Stimulated activated CD4-positive, alpha-beta T cell treated with anti-CD3 and anti-CD28 coated beads, TNF-alpha, amount 100 ng/mL, for 24 hours (primary cell): ENCODE measurements at regions not wholly inside any gene's neighbourhood (a gene's known extent, or its start where the extent isn't known, plus 50 kb on each side); places are given as distances from the start of the nearest gene placed in this dataset.

Source experiments
- DNase-seq, 3 experiments: peaks; one replicate each; pipeline ENCODE4 v3.0.0-alpha.2; 2020; ENCODE audit warnings: low read depth in 3 of 3

- DNase-seq, result no peak
Observed at GRCh38 chr4:13054420-13054970, 429.6 kb downstream of the RAB28 start.

GRCh38 chr4:13047591-13047990 is 436.5 kb downstream of the RAB28 start:
- no peak for DNase-seq

- no peak for DNase-seq
Observed at GRCh38 chr4:13036841-13037240, 447.3 kb downstream of the RAB28 start.

GRCh38 chr4:13032936-13033335 is 451.2 kb downstream of the RAB28 start:
- no peak for DNase-seq

GRCh38 chr4:13024147-13025105 is 459.7 kb downstream of the RAB28 start:
- DNase-seq, result no peak

GRCh38 chr4:13007802-13008470 is 476.2 kb downstream of the RAB28 start:
- DNase-seq, result no peak

- no peak for DNase-seq
Observed at GRCh38 chr4:12993923-12994322, 490.2 kb downstream of the RAB28 start.

GRCh38 chr4:12987284-12987683 is 496.9 kb downstream of the RAB28 start:
- no peak for DNase-seq

- DNase-seq, result no peak
Observed at GRCh38 chr4:12979797-12980196, 504.3 kb downstream of the RAB28 start.

GRCh38 chr4:12978310-12978709 is 505.8 kb downstream of the RAB28 start:
- no peak for DNase-seq

GRCh38 chr4:12975511-12975910 is 508.6 kb downstream of the RAB28 start:
- no peak for DNase-seq

- DNase-seq, result no peak
Observed at GRCh38 chr4:12973522-12973921, 510.6 kb downstream of the RAB28 start.

GRCh38 chr4:12968345-12968744 is 515.8 kb downstream of the RAB28 start:
- DNase-seq, result no peak

GRCh38 chr4:12966726-12967125 is 517.4 kb downstream of the RAB28 start:
- DNase-seq, result no peak

GRCh38 chr4:12965334-12965733 is 518.8 kb downstream of the RAB28 start:
- DNase-seq, result no peak

- no peak for DNase-seq
Observed at GRCh38 chr4:12963912-12964311, 520.2 kb downstream of the RAB28 start.

- DNase-seq, result no peak
Observed at GRCh38 chr4:12963291-12963690, 520.8 kb downstream of the RAB28 start.

- DNase-seq, result no peak
Observed at GRCh38 chr4:12961713-12962112, 522.4 kb downstream of the RAB28 start.

- no peak for DNase-seq
Observed at GRCh38 chr4:12958436-12958835, 525.7 kb downstream of the RAB28 start.

GRCh38 chr4:12957108-12957507 is 527.0 kb downstream of the RAB28 start:
- no peak for DNase-seq

GRCh38 chr4:12956026-12956425 is 528.1 kb downstream of the RAB28 start:
- no peak for DNase-seq

- no peak for DNase-seq
Observed at GRCh38 chr4:12949719-12950490, 534.2 kb downstream of the RAB28 start.
